Middle frontal gyrus (tissue), 1 donor: ENCODE measurements at regions not wholly inside any gene's neighbourhood (a gene's known extent, or its start where the extent isn't known, plus 50 kb on each side); places are given as distances from the start of the nearest gene placed in this dataset.

Experiments
- DNase-seq: peaks from one replicate; pipeline ENCODE4 v3.0.0-alpha.2; 2015; ENCODE audit warnings: low spot score; ENCODE audit errors: extremely low spot score

GRCh38 chr10:8591640-8592039 is 537.2 kb downstream of the GATA3 start:
- DNase-seq, result no peak

GRCh38 chr10:8594176-8594575 is 539.7 kb downstream of the GATA3 start:
- no peak for DNase-seq

GRCh38 chr10:8594711-8595110 is 540.2 kb downstream of the GATA3 start:
- no peak for DNase-seq

- DNase-seq, result no peak
These were observed 540.7 kb downstream of the GATA3 start for GRCh38 chr10:8595140-8595539.

GRCh38 chr10:8596929-8597472 is 542.5 kb downstream of the GATA3 start:
- no peak for DNase-seq

GRCh38 chr10:8600192-8600591 is 545.7 kb downstream of the GATA3 start:
- no peak for DNase-seq

GRCh38 chr10:8602821-8603220 is 548.3 kb downstream of the GATA3 start:
- DNase-seq, result no peak

GRCh38 chr10:8614054-8614565 is 559.6 kb downstream of the GATA3 start:
- DNase-seq, result no peak

- DNase-seq, result no peak
These were observed 560.6 kb downstream of the GATA3 start for GRCh38 chr10:8615118-8615517.

- DNase-seq, result no peak
These were observed 561.7 kb downstream of the GATA3 start for GRCh38 chr10:8616166-8616565.

GRCh38 chr10:8617792-8618191 is 563.3 kb downstream of the GATA3 start:
- DNase-seq, result no peak

GRCh38 chr10:8618834-8619233 is 564.3 kb downstream of the GATA3 start:
- no peak for DNase-seq

- DNase-seq, result no peak
These were observed 573.9 kb downstream of the GATA3 start for GRCh38 chr10:8628351-8628750.

- no peak for DNase-seq
These were observed 579.4 kb downstream of the GATA3 start for GRCh38 chr10:8633909-8634308.

- no peak for DNase-seq
These were observed 581.9 kb downstream of the GATA3 start for GRCh38 chr10:8636371-8636770.

GRCh38 chr10:8637640-8638039 is 583.2 kb downstream of the GATA3 start:
- no peak for DNase-seq

GRCh38 chr10:8638088-8638672 is 583.7 kb downstream of the GATA3 start:
- DNase-seq, result no peak

GRCh38 chr10:8639486-8640185 is 585.1 kb downstream of the GATA3 start:
- no peak for DNase-seq

- DNase-seq, result no peak
These were observed 585.8 kb downstream of the GATA3 start for GRCh38 chr10:8640301-8640700.

GRCh38 chr10:8640878-8641277 is 586.4 kb downstream of the GATA3 start:
- no peak for DNase-seq

- DNase-seq, result no peak
These were observed 601.8 kb downstream of the GATA3 start for GRCh38 chr10:8656261-8656660.

GRCh38 chr10:8659982-8660381 is 605.5 kb downstream of the GATA3 start:
- DNase-seq, result no peak

GRCh38 chr10:8661886-8662285 is 607.4 kb downstream of the GATA3 start:
- no peak for DNase-seq
